Keratinocyte (primary cell): ENCODE measurements at regions not wholly inside any gene's neighbourhood (a gene's known extent, or its start where the extent isn't known, plus 50 kb on each side); places are given as distances from the start of the nearest gene placed in this dataset.

Source experiments
- DNase-seq: peaks from one replicate; pipeline ENCODE4 v3.0.0-alpha.2; 2011; ENCODE audit warnings: low read depth, missing footprints, low spot score
- FAIRE-seq: peaks from 2 replicates; lab custom pipeline; 2011; peaks lifted over from hg19 to GRCh38; lab: Jason Lieb, UNC
- H2AFZ ChIP-seq: 2 replicates; pipeline ENCODE4 v1.6.0; 2012; ENCODE audit warnings: low read length, control low read depth, inconsistent platforms; ENCODE audit not compliant: control insufficient read depth
- H3K27ac ChIP-seq: 2 replicates; pipeline ENCODE4 v1.5.1; 2011; ENCODE audit warnings: low read length; ENCODE audit not compliant: control insufficient read depth, insufficient read depth
- H3K27me3 ChIP-seq: 3 replicates; pipeline ENCODE4 v1.6.0; 2011; ENCODE audit warnings: low read length; ENCODE audit not compliant: control insufficient read depth, insufficient read depth; ENCODE audit errors: extremely low read depth
- H3K36me3 ChIP-seq, 2 experiments: 2 replicates in 1 of 2; 3 replicates in 1 of 2; pipeline ENCODE4 v1.5.1; 2011; ENCODE audit warnings: low read length in 2 of 2, mild to moderate bottlenecking in 1 of 2; ENCODE audit not compliant: control insufficient read depth in 2 of 2, insufficient read depth in 2 of 2; ENCODE audit errors: extremely low read depth in 1 of 2
- H3K4me1 ChIP-seq: 3 replicates; pipeline ENCODE4 v1.5.1; 2011; ENCODE audit warnings: low read length; ENCODE audit not compliant: control insufficient read depth, insufficient read depth; ENCODE audit errors: extremely low read depth
- H3K4me2 ChIP-seq: 3 replicates; pipeline ENCODE4 v1.6.0; 2011; ENCODE audit warnings: low read depth, low read length; ENCODE audit not compliant: control insufficient read depth, insufficient read depth; ENCODE audit errors: extremely low read depth
- H3K4me3 ChIP-seq, 3 experiments: fragments of 200-600 bp in 1 of 3; sonication (generic) in 1 of 3; 2 replicates in 2 of 3; 3 replicates in 1 of 3; pipeline ENCODE4 v1.5.1; 2011 to 2016; ENCODE audit warnings: low read length in 3 of 3, mild to moderate bottlenecking in 3 of 3, control low read depth in 2 of 3, inconsistent platforms in 1 of 3, low read depth in 1 of 3, mixed read lengths in 1 of 3, mixed run types in 1 of 3, moderate library complexity in 1 of 3; ENCODE audit not compliant: control insufficient read depth in 2 of 3, insufficient read depth in 2 of 3; ENCODE audit errors: extremely low read depth in 1 of 3
- H3K79me2 ChIP-seq: 2 replicates; pipeline ENCODE4 v1.6.0; 2012; ENCODE audit warnings: low read length; ENCODE audit not compliant: control insufficient read depth, insufficient read depth
- H3K9ac ChIP-seq: 3 replicates; pipeline ENCODE4 v1.6.0; 2011; ENCODE audit warnings: low read length; ENCODE audit not compliant: control insufficient read depth, insufficient read depth; ENCODE audit errors: extremely low read depth
- H3K9me1 ChIP-seq: 3 replicates; pipeline ENCODE4 v1.6.0; 2011; ENCODE audit warnings: low read length; ENCODE audit not compliant: control insufficient read depth, insufficient read depth; ENCODE audit errors: extremely low read depth
- H3K9me3 ChIP-seq: 2 replicates; pipeline ENCODE4 v1.5.1; 2012; ENCODE audit warnings: low read depth, low read length; ENCODE audit not compliant: control insufficient read depth
- H4K20me1 ChIP-seq: 3 replicates; pipeline ENCODE4 v1.6.0; 2011; ENCODE audit warnings: low read length; ENCODE audit not compliant: control insufficient read depth, insufficient read depth; ENCODE audit errors: extremely low read depth
- EZH2 ChIP-seq: IDR thresholded peaks from one replicate; pipeline ENCODE4 v1.6.1; 2012; ENCODE audit warnings: inconsistent platforms, mild to moderate bottlenecking, low read length, moderate library complexity
- dilution Hi-C: fragments of 300-500 bp; cut with MboI; formaldehyde crosslinking; loops from one replicate; pipeline ENCODE4 v1.7.0; 2020; ENCODE audit warnings: low sequenced_read_pairs; ENCODE audit not compliant: extremely low pct_ligation_motif_present
- TF ChIP-seq, protein P1 (sequence below), 3 experiments: IDR thresholded peaks in 1 of 3; conservative IDR thresholded peaks in 1 of 3; optimal IDR thresholded peaks in 1 of 3; 2 replicates in 2 of 3; 3 replicates in 1 of 3; pipeline versions ENCODE3 to v1.5.1; 2011; ENCODE audit warnings: low read length in 3 of 3, mild to moderate bottlenecking in 3 of 3, moderate library complexity in 2 of 3, control low read depth in 1 of 3, inconsistent platforms in 1 of 3; ENCODE audit not compliant: insufficient read depth in 2 of 3; ENCODE audit errors: extremely low read depth in 1 of 3

DNA sequence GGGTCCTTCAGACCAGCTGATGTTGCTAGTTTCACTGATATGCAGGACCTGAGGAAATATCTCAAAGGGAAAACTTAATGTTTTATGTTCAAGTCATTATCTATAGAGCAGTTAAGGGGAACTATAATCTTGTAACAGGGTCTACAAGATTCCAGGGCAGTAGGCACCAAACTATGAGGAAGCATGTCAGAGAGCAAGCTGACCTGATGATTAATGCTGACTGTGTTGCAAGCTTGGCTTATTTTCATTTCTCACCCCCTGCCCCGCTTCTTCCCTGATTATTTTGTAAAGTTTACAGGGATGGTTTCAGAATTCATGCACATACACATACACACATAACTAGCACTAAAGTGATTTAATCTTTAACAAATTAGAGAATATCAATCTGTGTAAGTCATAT is 84.3 kb upstream of the CACNA2D1 start:
- Histone ChIP-seq H3K4me3 (no peak overlapping the region), H3K9me3 (no peaks in the 10 kb centered on the region), H3K79me2 (no peaks in the 10 kb centered on the region), H2AFZ (no peak overlapping the region), H3K9ac (no peak overlapping the region), H3K27ac (no peak overlapping the region), H3K4me1 (no peaks in the 10 kb centered on the region), H3K27me3 (no peaks in the 10 kb centered on the region), H3K4me2 (no peak overlapping the region), H4K20me1 (no peaks in the 10 kb centered on the region), H3K36me3 (no peaks in the 10 kb centered on the region), H3K9me1 (no peaks in the 10 kb centered on the region)
- DNase-seq (no peak), FAIRE-seq (peak; percentile 23)
- dilution Hi-C loops: no loop called here
- no peak for TF ChIP-seq EZH2
- TF ChIP-seq, protein P1, sequence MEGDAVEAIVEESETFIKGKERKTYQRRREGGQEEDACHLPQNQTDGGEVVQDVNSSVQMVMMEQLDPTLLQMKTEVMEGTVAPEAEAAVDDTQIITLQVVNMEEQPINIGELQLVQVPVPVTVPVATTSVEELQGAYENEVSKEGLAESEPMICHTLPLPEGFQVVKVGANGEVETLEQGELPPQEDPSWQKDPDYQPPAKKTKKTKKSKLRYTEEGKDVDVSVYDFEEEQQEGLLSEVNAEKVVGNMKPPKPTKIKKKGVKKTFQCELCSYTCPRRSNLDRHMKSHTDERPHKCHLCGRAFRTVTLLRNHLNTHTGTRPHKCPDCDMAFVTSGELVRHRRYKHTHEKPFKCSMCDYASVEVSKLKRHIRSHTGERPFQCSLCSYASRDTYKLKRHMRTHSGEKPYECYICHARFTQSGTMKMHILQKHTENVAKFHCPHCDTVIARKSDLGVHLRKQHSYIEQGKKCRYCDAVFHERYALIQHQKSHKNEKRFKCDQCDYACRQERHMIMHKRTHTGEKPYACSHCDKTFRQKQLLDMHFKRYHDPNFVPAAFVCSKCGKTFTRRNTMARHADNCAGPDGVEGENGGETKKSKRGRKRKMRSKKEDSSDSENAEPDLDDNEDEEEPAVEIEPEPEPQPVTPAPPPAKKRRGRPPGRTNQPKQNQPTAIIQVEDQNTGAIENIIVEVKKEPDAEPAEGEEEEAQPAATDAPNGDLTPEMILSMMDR (optimal IDR thresholded peaks at IDR 0.05 in 1 of 3, IDR thresholded peaks at IDR 0.05 in 1 of 3, conservative IDR thresholded peaks at IDR 0.05 in 1 of 3; ENCODE audit: extremely low read depth in 1 of 3, insufficient read depth in 2 of 3, low read length in 3 of 3): no peak

DNA sequence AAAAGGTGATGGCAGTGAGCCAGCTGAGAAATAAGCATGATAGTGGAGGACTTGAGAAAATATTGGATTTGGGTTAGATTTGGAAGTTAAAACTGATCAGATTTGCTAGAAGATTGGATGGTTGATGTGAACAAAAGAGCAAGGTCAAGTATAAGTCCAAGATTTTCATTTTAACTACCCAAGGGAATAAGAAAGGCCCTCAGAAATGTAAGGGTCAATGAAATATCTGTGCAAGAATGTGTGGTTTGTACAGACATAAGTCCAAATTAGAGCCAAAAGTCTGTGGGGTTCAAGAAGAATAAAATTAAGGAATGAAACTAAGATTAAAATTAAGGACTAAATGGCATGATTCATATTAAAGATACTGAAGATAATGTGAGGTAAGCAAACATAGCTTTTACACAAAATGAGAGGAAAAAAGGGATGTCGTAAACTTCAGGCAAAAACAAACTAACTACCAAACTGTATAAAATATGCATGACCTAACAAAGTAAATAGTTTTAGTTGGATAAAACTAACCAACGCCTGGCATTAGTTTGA is 78.4 kb upstream of the CACNA2D1 start:
- no peak overlapping the region for H3K9ac ChIP-seq
- H3K4me2 ChIP-seq: no peak overlapping the region
- H3K4me3 ChIP-seq: no peak overlapping the region
- H3K9me3 ChIP-seq: no peaks in the 10 kb centered on the region
- DNase-seq (no peak), FAIRE-seq (no peak)
- no peaks in the 10 kb centered on the region for H3K4me1 ChIP-seq
- no peaks in the 10 kb centered on the region for H4K20me1 ChIP-seq
- no peaks in the 10 kb centered on the region for H3K79me2 ChIP-seq
- no peak overlapping the region for H3K27ac ChIP-seq
- no peaks in the 10 kb centered on the region for H3K27me3 ChIP-seq
- no peaks in the 10 kb centered on the region for H3K9me1 ChIP-seq
- no peaks in the 10 kb centered on the region for H3K36me3 ChIP-seq
- dilution Hi-C loops: no loop called here
- H2AFZ ChIP-seq: no peak overlapping the region
- TF ChIP-seq EZH2: no peak
- TF ChIP-seq, protein P1 (optimal IDR thresholded peaks at IDR 0.05 in 1 of 3, IDR thresholded peaks at IDR 0.05 in 1 of 3, conservative IDR thresholded peaks at IDR 0.05 in 1 of 3; ENCODE audit: extremely low read depth in 1 of 3, insufficient read depth in 2 of 3, low read length in 3 of 3): no peak
